HepG2 (cell line): ENCODE measurements at regions not wholly inside any gene's neighbourhood (a gene's known extent, or its start where the extent isn't known, plus 50 kb on each side); places are given as distances from the start of the nearest gene placed in this dataset.

Experiments used
- ATF3 ChIP-seq: sonication (generic); formaldehyde crosslinking; IDR thresholded peaks from 2 replicates; pipeline ENCODE4 v1.4.0; 2020; ENCODE audit warnings: missing genetic modification reagents
- CBX5 ChIP-seq: sonication (generic); formaldehyde crosslinking; IDR thresholded peaks from 2 replicates; pipeline ENCODE4 v1.4.0; 2020; ENCODE audit warnings: missing genetic modification reagents, borderline replicate concordance
- CENPT ChIP-seq: sonication (generic); formaldehyde crosslinking; IDR thresholded peaks from 2 replicates; pipeline ENCODE4 v1.8.0; 2022; ENCODE audit warnings: low read depth, mild to moderate bottlenecking, moderate library complexity, missing genetic modification reagents
- CHD2 ChIP-seq: IDR thresholded peaks from 2 replicates; pipeline ENCODE4 v1.6.1; 2011; ENCODE audit warnings: low read depth, low read length, improper control_type of control experiment
- JUN ChIP-seq: sonication (generic); formaldehyde crosslinking; IDR thresholded peaks from 2 replicates; pipeline ENCODE4 v1.4.0; 2020; ENCODE audit warnings: mild to moderate bottlenecking, missing genetic modification reagents
- NR1H2 ChIP-seq: sonication (generic); formaldehyde crosslinking; IDR thresholded peaks from 2 replicates; pipeline ENCODE4 v1.8.1; 2022; ENCODE audit warnings: low read depth, missing genetic modification reagents, borderline replicate concordance
- POLR2AphosphoS5 ChIP-seq: IDR thresholded peaks from 2 replicates; pipeline ENCODE4 v1.6.1; 2012; ENCODE audit warnings: low read depth, low read length
- SIN3A ChIP-seq: IDR thresholded peaks from 2 replicates; pipeline ENCODE4 v1.6.1; 2011; ENCODE audit warnings: low read depth, mild to moderate bottlenecking, control low read depth, low read length, borderline replicate concordance
- TCF7L2 ChIP-seq: IDR thresholded peaks from 2 replicates; pipeline ENCODE4 v1.6.1; 2011; ENCODE audit warnings: mild to moderate bottlenecking, low read depth, low read length, moderate library complexity
- ZNF510 ChIP-seq: sonication (generic); formaldehyde crosslinking; IDR thresholded peaks from 2 replicates; pipeline ENCODE4 v1.4.0; 2020; ENCODE audit warnings: low read depth, mild to moderate bottlenecking, missing genetic modification reagents
- TF ChIP-seq, protein P1 (sequence below): sonication (generic); formaldehyde crosslinking; IDR thresholded peaks from 2 replicates; pipeline ENCODE4 v1.5.0; 2020; ENCODE audit warnings: mild to moderate bottlenecking, missing genetic modification reagents, moderate library complexity
- TF ChIP-seq, protein P2 (sequence below): sonication (generic); formaldehyde crosslinking; IDR thresholded peaks from 2 replicates; pipeline ENCODE4 v1.8.1; 2023; ENCODE audit warnings: mild to moderate bottlenecking, missing genetic modification reagents

GRCh38 chr17:55873017-55873758, 122.3 kb downstream of the PCTP start:
- TF ChIP-seq JUN (CRISPR knock-in tag) (no peak), SIN3A (no peak), CHD2 (no peak), POLR2AphosphoS5 (no peak), CBX5 (CRISPR knock-in tag) (no peak), NR1H2 (CRISPR knock-in tag) (no peak), CENPT (CRISPR knock-in tag) (no peak), ZNF510 (CRISPR knock-in tag) (no peak), TCF7L2 (no peak), ATF3 (CRISPR knock-in tag) (no peak)
- TF ChIP-seq, protein P1, sequence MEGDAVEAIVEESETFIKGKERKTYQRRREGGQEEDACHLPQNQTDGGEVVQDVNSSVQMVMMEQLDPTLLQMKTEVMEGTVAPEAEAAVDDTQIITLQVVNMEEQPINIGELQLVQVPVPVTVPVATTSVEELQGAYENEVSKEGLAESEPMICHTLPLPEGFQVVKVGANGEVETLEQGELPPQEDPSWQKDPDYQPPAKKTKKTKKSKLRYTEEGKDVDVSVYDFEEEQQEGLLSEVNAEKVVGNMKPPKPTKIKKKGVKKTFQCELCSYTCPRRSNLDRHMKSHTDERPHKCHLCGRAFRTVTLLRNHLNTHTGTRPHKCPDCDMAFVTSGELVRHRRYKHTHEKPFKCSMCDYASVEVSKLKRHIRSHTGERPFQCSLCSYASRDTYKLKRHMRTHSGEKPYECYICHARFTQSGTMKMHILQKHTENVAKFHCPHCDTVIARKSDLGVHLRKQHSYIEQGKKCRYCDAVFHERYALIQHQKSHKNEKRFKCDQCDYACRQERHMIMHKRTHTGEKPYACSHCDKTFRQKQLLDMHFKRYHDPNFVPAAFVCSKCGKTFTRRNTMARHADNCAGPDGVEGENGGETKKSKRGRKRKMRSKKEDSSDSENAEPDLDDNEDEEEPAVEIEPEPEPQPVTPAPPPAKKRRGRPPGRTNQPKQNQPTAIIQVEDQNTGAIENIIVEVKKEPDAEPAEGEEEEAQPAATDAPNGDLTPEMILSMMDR (CRISPR knock-in tag), result no peak
- TF ChIP-seq, protein P2, sequence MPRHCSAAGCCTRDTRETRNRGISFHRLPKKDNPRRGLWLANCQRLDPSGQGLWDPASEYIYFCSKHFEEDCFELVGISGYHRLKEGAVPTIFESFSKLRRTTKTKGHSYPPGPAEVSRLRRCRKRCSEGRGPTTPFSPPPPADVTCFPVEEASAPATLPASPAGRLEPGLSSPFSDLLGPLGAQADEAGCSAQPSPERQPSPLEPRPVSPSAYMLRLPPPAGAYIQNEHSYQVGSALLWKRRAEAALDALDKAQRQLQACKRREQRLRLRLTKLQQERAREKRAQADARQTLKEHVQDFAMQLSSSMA, result no peak
